ENCODE measurements at regions not wholly inside any gene's neighbourhood (a gene's known extent, or its start where the extent isn't known, plus 50 kb on each side); places are given as distances from the start of the nearest gene placed in this dataset.

DNA sequence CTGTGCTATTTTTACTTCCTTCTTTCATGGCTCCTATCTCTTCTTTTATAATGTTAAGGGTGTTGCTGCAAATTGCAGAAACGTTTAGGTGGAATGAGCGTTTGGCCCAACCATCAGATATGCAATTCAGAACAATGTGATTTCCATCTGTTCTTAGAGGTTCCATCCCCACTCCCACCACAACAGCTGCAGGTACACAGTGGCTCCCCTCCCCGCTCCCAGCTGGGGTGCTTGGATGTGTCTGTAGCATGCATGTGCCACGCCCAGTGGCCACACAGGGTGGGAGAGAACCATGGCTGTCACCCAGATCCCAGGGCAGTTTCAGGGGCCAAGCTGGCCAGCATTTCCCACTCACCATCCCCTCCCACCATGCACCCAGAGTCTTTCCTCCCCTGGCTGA, 62.2 kb downstream of the ACTL7B start:
- TF ChIP-seq, protein P1, sequence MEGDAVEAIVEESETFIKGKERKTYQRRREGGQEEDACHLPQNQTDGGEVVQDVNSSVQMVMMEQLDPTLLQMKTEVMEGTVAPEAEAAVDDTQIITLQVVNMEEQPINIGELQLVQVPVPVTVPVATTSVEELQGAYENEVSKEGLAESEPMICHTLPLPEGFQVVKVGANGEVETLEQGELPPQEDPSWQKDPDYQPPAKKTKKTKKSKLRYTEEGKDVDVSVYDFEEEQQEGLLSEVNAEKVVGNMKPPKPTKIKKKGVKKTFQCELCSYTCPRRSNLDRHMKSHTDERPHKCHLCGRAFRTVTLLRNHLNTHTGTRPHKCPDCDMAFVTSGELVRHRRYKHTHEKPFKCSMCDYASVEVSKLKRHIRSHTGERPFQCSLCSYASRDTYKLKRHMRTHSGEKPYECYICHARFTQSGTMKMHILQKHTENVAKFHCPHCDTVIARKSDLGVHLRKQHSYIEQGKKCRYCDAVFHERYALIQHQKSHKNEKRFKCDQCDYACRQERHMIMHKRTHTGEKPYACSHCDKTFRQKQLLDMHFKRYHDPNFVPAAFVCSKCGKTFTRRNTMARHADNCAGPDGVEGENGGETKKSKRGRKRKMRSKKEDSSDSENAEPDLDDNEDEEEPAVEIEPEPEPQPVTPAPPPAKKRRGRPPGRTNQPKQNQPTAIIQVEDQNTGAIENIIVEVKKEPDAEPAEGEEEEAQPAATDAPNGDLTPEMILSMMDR (optimal IDR thresholded peaks at IDR 0.05 in 1 of 3, IDR thresholded peaks at IDR 0.05 in 1 of 3, conservative IDR thresholded peaks at IDR 0.05 in 1 of 3; ENCODE audit: extremely low read depth in 1 of 3, insufficient read depth in 2 of 3, low read length in 3 of 3) = no peak
- no peak for TF ChIP-seq EZH2 (IDR thresholded peaks at IDR 0.05; ENCODE audit: low read length)
- H3K4me3 ChIP-seq (ENCODE audit: control insufficient read depth in 2 of 3, extremely low read depth in 1 of 3, insufficient read depth in 2 of 3, low read depth in 1 of 3, low read length in 3 of 3) = no peak overlapping the region
- no peak overlapping the region for H3K9ac ChIP-seq (ENCODE audit: control insufficient read depth, extremely low read depth, insufficient read depth, low read length)
- FAIRE-seq = no peak
- H2AFZ ChIP-seq (ENCODE audit: control insufficient read depth, low read length) = no peak overlapping the region
- H3K4me1 ChIP-seq (ENCODE audit: control insufficient read depth, extremely low read depth, insufficient read depth, low read length) = peaks cover 4% of the 10 kb centered on the region
- H3K27ac ChIP-seq (ENCODE audit: control insufficient read depth, insufficient read depth, low read length) = no peak overlapping the region
- no peak overlapping the region for H3K4me2 ChIP-seq (ENCODE audit: control insufficient read depth, extremely low read depth, insufficient read depth, low read depth, low read length)
- dilution Hi-C loops (cut with MboI; ENCODE audit: extremely low pct_ligation_motif_present, low sequenced_read_pairs) = no loop called here
- H3K9me1 ChIP-seq (ENCODE audit: control insufficient read depth, extremely low read depth, insufficient read depth, low read length) = no peaks in the 10 kb centered on the region
- H3K9me3 ChIP-seq (ENCODE audit: control insufficient read depth, low read depth, low read length) = no peaks in the 10 kb centered on the region
- H3K36me3 ChIP-seq (ENCODE audit: control insufficient read depth in 2 of 2, extremely low read depth in 1 of 2, insufficient read depth in 2 of 2, low read length in 2 of 2) = no peaks in the 10 kb centered on the region
- no peaks in the 10 kb centered on the region for H3K79me2 ChIP-seq (ENCODE audit: control insufficient read depth, insufficient read depth, low read length)
- DNase-seq (ENCODE audit: low read depth, low spot score) = no peak
- no peaks in the 10 kb centered on the region for H4K20me1 ChIP-seq (ENCODE audit: control insufficient read depth, extremely low read depth, insufficient read depth, low read length)
- no peaks in the 10 kb centered on the region for H3K27me3 ChIP-seq (ENCODE audit: control insufficient read depth, extremely low read depth, insufficient read depth, low read length)

DNA sequence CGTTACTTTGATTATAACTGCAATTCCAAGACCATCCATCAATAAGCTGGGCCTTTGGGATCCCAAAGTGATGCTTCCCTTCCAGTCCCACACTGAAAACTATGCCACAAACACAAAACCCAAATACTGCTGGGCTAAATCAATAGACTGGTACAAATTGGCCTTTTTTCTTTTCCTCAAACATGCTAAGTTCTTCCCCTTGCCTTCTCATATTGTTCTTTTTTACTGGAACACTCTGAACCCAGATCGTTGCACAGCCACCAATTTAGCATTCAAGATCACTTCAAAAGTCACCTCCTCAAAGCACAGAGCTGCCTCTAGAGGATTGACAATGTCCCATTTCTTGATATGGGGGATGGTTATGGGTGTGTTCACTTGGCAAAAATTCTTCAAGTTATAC, 66.0 kb downstream of the ACTL7B start:
- peaks cover 32% of the 10 kb centered on the region for H3K4me1 ChIP-seq (ENCODE audit: control insufficient read depth, extremely low read depth, insufficient read depth, low read length)
- no peaks in the 10 kb centered on the region for H3K9me3 ChIP-seq (ENCODE audit: control insufficient read depth, low read depth, low read length)
- no peak overlapping the region for H3K4me2 ChIP-seq (ENCODE audit: control insufficient read depth, extremely low read depth, insufficient read depth, low read depth, low read length)
- H3K9me1 ChIP-seq (ENCODE audit: control insufficient read depth, extremely low read depth, insufficient read depth, low read length) = no peaks in the 10 kb centered on the region
- no peak overlapping the region for H3K4me3 ChIP-seq (ENCODE audit: control insufficient read depth in 2 of 3, extremely low read depth in 1 of 3, insufficient read depth in 2 of 3, low read depth in 1 of 3, low read length in 3 of 3)
- DNase-seq (ENCODE audit: low read depth, low spot score) = no peak
- TF ChIP-seq EZH2 (IDR thresholded peaks at IDR 0.05; ENCODE audit: low read length) = no peak
- TF ChIP-seq, protein P1 (optimal IDR thresholded peaks at IDR 0.05 in 1 of 3, IDR thresholded peaks at IDR 0.05 in 1 of 3, conservative IDR thresholded peaks at IDR 0.05 in 1 of 3; ENCODE audit: extremely low read depth in 1 of 3, insufficient read depth in 2 of 3, low read length in 3 of 3) = no peak
- H2AFZ ChIP-seq (ENCODE audit: control insufficient read depth, low read length) = no peak overlapping the region
- H3K79me2 ChIP-seq (ENCODE audit: control insufficient read depth, insufficient read depth, low read length) = no peaks in the 10 kb centered on the region
- no peaks in the 10 kb centered on the region for H3K27me3 ChIP-seq (ENCODE audit: control insufficient read depth, extremely low read depth, insufficient read depth, low read length)
- no peaks in the 10 kb centered on the region for H4K20me1 ChIP-seq (ENCODE audit: control insufficient read depth, extremely low read depth, insufficient read depth, low read length)
- no peak overlapping the region for H3K27ac ChIP-seq (ENCODE audit: control insufficient read depth, insufficient read depth, low read length)
- H3K9ac ChIP-seq (ENCODE audit: control insufficient read depth, extremely low read depth, insufficient read depth, low read length) = no peak overlapping the region
- H3K36me3 ChIP-seq (ENCODE audit: control insufficient read depth in 2 of 2, extremely low read depth in 1 of 2, insufficient read depth in 2 of 2, low read length in 2 of 2) = no peaks in the 10 kb centered on the region
- dilution Hi-C loops (cut with MboI; ENCODE audit: extremely low pct_ligation_motif_present, low sequenced_read_pairs) = no loop called here
- no peak for FAIRE-seq

Measured in keratinocyte (primary cell).